GM18511 (cell line): ENCODE measurements at regions not wholly inside any gene's neighbourhood (a gene's known extent, or its start where the extent isn't known, plus 50 kb on each side); places are given as distances from the start of the nearest gene placed in this dataset.
"Not testable (repeated sequence)": the region's sequence is repeated elsewhere in the genome, so short reads cannot be mapped to it uniquely, and the experiment has no call there.

Source experiments
- ATAC-seq: cut with Tn5 transposase; IDR thresholded peaks from one replicate; pipeline ENCODE4 v1.9.1; 2021; ENCODE audit warnings: mild to moderate bottlenecking, moderate library complexity; ENCODE audit not compliant: unreplicated experiment

DNA sequence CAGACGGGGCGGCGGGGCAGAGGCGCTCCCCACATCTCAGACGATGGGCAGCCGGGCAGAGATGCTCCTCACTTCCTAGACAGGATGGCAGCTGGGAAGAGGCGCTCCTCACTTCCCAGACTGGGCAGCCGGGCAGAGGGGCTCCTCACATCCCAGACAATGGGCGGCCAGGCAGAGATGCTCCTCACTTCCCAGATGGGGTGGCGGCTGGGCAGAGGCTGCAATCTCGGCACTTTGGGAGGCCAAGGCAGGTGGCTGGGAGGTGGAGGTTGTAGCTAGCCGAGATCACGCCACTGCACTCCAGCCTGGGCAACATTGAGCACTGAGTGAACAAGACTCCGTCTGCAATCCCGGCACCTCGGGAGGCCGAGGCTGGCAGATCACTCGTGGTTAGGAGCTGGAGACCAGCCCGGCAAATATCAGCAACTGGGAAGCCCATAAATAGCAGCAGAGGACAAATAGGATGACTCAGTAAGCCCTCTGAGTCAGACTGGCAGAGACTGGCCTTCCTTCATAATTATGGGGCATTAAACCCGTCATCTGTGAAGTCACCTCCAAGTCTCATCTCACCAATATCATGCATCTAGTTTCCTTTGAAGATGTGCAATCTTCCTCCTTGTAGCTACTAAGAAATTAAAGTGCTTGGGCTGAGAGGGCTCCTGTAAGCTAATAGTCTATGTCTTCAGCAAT lies 337.3 kb downstream of the GOLGA6L6 start:
- ATAC-seq, result not testable (repeated sequence)

DNA sequence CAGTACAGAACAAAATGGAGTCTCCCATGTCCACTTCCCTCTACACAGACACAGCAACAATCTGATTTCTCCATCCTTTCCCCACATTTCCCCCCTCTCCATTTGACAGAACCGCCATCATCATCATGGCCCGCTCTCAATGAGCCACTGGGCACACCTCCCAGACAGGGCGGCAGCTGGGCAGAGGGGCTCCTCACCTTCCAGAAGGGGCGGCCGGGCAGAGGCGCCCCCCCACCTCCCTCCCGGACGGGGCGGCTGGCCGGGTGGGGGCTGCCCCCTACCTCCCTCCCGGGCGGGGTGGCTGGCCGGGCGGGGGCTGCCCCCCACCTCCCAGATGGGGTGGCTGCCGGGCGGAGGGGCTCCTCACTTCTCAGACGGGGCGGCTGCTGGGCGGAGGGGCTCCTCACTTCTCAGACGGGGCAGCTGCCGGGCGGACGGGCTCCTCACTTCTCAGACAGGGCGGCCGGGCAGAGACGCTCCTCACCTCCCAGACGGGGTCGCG lies 337.9 kb downstream of the GOLGA6L6 start:
- not testable (repeated sequence) for ATAC-seq

DNA sequence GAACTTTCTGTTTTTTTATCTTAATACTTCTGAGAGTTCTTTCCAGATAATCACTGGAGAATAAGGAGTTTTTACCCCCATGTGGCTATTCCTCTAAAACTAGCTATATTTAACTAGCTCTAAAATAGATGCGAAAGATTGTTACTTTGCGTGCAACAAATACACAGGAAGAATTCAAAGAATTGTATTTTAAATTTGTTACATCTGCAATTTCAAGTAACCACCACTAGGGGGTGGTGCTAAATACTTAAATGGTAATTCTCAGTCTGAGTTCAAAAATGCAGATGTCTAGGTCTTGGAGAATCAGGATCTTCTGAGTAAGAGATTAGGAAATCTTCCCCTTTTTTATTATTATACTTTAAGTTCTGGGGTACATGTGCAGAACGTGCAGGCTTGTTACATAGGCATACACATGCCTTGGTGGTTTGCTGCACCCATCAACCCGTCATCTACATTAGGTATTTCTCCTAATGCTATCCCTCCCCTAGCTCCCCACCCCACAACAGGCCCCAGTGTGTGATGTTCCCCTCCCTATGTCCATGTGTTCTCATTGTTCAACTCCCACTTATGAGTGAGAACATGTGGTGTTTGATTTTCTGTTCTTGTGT lies 346.9 kb downstream of the GOLGA6L6 start:
- ATAC-seq, result not testable (repeated sequence)

DNA sequence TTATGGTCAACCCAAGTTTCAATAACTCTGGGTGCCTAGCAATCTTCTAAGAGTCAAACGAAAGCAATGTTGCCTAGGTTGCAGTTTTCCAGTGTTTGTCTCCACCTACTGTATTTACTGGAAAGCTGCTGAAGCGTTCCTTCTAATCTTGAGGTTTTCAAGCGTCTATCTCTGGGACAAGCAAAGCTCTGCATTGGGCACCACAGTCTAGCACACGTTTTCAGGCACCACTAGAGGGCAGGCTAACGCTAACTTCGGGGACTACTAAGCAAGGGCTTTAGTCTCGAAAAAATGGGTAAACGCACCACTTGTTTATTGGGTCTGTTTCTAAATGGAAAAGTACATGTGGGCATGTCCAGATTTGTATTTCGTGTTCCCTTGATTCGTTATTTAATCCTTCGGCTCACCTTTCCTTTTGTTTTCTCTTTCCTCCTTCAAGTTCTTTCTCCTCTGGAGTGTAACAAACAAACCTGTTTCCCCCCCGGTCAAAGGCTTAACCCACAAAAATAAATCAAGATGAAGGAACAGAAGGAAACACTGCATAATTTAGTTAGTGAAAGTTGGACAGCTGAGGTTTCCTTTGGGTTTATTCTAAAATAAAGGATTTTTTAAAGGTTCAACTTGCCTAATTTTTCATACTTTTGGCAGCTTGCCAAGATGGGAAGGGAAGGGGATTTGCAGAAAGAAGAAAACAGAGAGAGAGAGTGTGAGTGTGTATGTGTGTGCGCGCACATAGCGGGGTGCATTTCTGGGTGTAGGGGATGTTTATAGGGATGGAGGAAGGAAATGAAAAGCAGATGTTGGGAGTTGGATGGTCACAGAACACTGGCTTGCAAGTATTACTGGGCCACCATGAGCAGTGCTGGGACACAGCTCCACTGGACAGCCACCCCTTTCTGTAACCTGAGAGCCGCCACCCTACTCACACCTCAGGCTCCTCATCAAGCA lies 348.3 kb downstream of the GOLGA6L6 start:
- not testable (repeated sequence) for ATAC-seq

DNA sequence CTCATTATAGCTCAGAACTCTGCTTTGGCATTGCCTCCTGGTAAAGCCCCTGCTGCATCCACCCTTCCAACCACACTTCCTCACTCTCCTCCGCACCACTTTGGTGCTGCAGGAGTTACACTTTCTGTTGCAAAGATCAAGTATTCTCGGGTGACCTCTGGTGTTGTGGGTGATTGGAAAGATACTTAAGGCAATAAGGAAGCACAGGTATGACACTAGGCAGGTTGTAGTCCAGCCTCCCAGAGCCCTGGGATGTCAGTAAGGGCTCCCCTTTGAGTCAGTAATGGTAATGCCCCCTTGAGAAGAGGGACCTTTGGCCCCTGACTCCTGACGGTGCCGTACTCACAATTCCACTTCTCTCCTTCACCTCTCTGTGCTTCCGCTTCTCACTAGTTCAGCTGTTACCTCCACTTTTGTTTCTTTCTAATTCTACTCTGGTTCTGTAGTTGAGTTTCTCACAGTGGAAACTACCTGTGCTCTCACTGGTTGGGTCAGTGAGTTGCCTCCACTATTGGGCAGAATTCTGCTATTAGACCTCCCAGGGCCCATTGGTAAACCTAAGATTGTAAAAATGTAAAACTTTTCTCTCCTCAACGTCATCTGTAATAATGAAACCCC lies 350.0 kb downstream of the GOLGA6L6 start:
- ATAC-seq, result not testable (repeated sequence)

DNA sequence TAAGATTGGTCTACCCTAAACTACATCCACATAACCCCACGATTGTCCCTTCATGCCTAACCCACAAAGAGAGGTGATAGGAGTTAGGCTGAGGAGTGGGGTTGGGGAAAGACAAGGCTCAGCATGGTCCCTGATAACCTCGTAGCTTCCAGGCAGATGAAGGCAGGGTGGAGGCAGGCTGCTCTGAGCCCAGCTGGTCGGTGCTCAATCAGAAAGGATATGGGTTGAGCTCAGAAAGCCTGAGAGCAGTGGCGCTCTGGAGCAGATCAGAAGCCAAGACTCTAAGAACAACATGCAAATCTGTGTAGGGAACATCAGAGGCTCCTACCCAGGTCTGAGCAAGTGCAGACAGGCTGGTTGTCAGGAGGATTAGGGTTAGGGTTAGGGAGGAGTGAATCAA lies 353.0 kb downstream of the GOLGA6L6 start:
- ATAC-seq, result not testable (repeated sequence)

DNA sequence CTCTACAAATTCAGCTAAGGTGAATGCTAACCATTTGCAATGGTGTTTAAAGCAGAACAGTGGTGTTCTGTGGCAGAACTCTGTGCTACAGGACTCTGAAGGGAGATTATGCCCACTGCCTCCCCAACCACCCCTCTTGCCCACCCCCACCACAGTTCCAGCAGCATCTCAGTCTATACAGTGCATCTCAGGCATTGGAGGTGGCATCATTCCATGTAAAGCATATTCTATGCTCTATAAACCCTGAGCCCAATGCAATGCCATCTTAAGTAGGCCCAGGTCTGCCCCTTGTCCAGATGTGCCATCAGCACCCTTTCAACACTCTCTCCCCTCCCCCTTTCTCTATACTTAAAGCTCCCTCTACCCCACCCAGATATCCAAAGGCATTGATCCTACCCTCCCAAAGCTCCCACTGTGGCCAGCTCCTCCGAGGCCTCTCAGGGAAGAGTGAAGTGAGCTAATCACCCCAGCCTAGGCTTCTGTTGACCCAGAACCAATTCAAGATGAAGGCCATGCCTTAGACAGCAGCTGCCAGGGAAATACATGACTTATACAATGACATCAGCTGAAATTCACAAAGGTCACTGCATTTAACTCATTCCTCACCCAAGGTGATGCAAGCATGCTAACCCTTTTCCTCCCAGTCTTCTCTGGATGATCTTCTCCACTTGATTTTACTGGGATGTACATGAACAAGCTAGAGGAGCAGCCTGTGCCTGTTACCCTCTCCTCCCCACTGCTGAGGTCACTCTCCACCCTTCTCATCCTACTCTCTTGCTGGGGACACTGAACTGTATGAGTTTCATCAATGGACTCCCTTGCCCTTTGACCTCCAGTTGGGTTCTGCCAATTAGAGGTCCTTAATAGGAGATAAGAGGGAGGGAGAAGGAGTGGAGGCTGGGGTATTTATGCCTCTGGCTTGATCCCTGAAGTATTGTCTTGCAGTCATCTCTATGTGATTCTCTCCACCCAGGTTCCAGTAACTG lies 353.9 kb downstream of the GOLGA6L6 start:
- not testable (repeated sequence) for ATAC-seq

DNA sequence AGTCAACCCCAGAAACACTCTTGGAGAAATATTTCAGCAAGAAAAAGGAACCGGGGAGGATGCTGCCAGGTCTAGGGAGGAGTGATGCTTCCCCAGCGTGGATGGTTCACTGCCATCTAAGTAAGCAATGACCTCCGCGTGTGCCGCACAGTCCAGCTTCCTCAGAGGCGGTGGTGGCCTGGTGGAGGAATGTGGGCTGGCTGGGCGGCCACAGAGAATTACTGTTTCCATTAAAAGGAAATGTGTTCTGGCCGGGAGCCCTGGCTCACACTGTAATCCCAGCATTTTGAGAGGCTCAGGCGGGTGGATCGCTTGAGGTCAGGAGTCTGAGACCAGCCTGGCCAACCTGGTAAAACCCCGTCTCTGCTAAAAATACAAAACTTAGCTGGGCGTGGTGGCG lies 356.7 kb downstream of the GOLGA6L6 start:
- ATAC-seq, result not testable (repeated sequence)

DNA sequence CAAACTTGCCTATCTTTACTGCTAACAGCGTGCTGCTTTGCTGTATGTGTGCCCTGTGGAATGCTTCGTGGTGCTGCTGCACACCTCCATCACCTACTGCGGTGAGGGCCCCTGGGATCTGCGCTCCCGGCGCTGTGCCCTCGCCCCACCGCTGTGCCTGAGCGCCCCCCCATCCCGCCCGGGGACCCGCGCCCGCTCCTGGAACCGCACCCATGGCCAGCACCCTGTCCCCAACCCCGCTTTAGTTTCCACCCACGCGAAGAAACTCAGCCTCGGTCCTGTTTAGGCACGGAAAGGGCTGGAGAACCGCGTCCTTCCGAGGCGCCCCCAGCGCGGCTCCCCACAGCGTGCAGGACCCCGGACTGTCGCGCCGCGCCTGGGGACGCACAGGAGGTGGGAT lies 373.4 kb downstream of the GOLGA6L6 start:
- not testable (repeated sequence) for ATAC-seq

DNA sequence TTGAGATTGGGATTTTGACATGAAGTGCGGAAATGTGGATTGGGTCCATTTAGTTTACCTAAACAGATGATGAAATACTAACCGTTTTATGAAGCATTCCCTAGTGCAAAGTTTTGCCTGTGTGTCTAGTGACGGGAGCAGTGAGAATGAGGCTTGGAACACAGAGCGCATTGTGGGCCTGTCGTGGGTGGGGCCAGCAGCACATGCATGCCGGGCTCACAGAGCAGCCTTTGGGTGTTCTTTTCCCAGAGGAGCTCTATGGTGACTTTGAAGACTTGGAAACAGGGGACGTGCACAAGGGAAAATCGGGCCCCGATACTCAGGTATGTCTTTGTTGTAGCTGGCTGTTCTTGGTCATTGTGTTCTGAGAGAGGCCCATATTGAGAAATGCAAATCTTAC lies 388.1 kb downstream of the GOLGA6L6 start:
- ATAC-seq, result not testable (repeated sequence)

DNA sequence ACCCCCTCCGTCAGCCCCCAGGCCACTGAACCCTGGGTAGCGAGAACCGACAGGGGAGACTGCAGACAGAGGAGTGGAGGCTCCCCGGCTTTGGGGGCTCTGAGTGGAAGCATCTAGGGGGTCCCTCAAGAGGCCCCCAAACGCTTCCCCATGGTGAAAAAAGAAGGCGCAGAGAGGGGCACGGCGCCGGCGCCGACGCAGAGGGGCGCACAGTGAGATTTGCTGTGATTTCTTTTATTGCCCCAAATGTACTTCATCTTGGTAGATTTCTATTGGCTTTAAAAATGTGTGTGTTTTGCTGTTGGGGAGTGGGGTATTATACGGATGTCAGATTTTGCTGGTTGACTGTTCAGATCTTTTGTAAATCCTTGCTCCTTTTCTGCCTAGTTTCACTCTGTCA lies 392.9 kb downstream of the GOLGA6L6 start:
- not testable (repeated sequence) for ATAC-seq

DNA sequence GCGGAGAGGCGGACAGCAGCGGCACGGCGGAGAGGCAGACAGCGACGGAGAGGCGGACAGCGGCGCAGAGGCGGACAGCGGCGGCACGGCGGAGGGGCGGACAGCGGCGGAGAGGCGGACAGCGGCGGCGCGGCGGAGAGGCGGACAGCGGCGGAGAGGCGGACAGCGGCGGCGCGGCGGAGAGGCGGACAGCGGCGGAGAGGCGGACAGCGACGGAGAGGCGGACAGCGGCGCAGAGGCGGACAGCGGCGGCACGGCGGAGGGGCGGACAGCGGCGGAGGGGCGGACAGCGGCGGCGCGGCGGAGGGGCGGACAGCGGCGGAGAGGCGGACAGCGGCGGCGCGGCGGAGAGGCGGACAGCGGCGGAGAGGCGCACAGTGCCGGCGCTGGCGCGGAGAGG lies 393.6 kb downstream of the GOLGA6L6 start:
- not testable (repeated sequence) for ATAC-seq

DNA sequence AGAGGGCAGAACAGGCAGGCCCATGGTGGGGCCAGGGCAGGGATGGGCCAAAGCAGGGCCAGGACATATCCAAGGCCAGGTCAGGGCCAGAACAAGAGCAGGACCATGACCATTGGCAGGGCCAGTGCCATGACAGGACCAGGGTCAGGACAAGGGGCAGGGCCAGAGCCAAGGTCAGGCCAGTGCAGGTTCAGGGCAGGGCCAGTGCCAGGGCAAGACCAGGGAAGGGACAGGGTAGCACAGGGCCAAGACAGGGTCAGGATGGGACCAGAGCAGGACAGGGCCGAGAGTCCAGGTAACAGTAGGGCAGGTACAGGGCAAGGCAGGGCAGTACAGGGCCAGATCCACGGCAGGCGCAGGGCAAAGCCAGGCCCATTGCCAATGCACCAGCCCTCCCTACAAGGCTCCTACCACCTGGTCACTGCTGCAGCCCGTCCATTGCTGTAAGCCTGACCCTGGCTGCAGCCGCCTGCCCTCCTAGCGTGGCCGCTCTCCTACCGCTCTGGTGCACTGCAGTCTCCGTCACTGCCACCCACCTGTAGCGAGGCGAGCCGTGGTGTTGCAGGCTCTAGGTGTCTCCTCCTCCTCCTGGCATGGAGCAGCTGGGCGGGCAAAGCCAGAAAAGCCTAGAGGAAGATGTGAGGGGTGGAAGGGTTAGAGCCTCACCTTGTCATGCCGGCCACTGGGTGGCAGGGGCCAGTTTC lies 397.1 kb downstream of the GOLGA6L6 start:
- ATAC-seq, result not testable (repeated sequence)

DNA sequence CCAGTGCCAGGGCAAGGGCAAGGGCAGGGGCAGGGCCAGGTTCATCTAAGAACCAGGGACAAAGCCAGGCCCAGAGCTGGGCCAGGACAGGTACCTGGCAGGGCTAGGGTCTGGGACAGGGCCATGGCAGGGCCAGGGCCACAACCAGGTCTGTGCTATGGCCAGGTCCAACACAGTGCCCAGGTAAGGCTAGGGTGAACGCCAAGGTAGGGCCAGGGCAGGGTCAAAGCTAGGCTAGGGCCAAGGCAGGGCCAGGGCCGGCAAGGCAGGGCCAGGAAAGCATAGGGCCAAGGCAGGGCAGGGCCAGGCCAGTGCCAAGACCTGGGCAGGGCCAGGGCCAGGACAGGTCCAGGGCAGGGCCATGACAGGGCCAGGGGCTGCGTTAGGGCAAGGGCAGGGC lies 398.7 kb downstream of the GOLGA6L6 start:
- not testable (repeated sequence) for ATAC-seq

DNA sequence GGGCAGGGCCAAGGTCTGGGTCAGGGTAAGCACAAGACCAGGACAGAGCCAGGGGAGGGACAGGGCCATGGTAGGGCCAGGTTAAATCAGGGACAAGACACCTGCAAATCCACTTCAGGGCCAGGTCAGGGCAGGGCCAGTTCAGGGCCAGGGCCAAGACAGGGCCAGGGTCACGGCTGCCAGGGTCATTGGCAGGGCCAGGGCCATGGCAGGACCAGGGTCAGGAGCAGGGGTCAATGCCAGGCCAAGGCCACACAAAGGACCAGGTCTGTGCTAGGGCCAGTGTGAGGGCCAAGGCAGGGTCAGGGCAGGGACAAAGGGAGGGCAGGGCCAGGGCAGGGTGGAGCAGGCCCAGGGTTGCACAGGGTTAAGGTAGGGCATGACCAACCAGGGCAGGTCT lies 399.2 kb downstream of the GOLGA6L6 start:
- ATAC-seq, result not testable (repeated sequence)

DNA sequence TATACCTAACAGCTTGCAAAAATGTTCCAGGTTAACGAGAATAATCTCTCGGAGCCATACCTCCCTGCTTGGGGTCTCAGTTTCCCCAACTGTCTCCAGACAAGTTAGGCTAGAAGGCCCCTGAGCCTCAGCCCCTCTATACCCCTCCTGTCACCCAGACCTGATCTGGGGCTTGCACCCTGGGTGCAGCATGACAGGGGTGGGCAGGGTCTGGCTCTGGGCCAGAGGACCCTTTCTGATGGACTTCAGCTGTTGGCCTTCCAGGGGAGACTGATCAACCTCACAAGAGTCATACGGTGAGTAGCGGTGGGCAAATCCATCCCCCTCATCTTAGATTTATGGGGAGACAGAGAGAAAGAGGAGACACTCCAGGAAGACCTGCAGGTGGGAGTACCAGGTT lies 416.9 kb downstream of the GOLGA6L6 start:
- not testable (repeated sequence) for ATAC-seq

DNA sequence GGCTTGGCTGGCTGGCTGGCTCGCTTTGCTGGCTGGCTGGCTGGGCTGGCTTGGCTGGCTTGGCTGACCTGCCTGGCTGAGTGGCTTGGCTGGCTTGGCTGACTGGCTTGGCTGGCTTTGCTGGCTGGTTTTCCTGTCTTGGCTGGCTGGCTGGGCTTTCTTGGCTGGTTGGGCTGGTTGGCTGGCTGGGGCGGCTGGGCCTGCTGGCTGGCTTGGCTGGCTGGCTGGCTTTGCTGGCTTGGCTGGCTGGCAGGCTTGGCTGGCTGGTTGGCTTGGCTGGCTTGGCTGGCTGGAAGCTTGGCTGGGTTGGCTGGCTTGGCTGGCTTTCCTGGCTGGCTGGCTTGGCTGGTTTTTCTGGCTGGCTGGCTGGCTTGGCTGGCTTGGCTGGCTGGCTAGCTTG lies 435.6 kb downstream of the GOLGA6L6 start:
- no peak for ATAC-seq

DNA sequence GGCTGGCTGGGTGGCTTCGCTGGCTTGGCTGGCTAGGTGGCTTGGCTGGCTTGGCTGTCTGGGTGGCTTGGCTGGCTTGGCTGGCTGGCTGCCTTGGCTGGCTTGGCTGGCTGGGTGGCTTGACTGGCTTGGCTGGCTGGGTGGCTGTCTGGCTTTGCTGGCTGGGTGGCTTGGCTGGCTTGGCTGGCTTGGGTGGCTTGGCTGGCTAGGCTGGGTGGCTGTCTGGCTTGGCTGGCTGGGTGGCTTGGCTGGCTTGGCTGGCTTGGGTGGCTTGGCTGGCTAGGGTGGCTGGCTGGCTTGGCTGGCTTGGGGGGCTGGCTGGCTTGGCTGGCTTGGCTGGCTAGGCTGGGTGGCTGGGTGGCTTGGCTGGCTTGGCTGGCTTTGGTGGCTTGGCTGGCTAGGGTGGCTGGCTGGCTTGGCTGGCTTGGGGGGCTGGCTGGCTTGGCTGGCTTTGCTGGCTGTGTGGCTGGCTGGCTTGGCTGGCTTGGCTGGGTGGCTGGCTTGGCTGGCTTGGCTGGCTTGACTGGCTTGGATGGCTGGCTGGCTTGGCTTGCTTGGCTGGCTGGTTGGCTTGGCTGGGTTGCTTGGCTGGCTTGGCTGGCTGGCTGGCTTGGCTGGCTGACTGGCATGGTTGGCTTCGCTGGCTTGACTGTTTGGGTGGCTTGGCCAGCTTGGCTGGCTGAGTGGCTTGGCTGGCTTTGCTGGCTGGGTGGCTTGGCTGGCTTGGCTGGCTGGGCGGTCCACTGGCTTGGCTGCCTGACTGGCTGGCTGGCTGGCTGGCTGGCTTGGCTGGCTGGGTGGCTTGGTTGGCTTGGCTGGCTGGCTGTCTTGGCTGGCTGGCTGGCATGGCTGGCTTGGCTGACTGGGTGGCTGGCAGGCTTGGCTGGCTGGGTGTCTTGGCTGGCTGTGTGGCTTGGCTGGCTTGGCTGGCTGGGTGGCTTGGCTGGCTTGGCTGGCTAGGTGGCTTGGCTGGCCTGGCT lies 436.3 kb downstream of the GOLGA6L6 start:
- not testable (repeated sequence) for ATAC-seq
